ENCODE measurements at regions not wholly inside any gene's neighbourhood (a gene's known extent, or its start where the extent isn't known, plus 50 kb on each side); places are given as distances from the start of the nearest gene placed in this dataset.

GRCh38 chr11:116656011-116656410, 116.8 kb downstream of the BUD13 start:
- no peak for TF ChIP-seq CTCF (IDR thresholded peaks at IDR 0.05; ENCODE audit: low read depth, low read length)
- TF ChIP-seq EZH2phosphoT487 (IDR thresholded peaks at IDR 0.05; ENCODE audit: low read depth) = no peak

Data from OCI-LY3 (cell line).